Astrocyte of the spinal cord (primary cell): ENCODE measurements at regions not wholly inside any gene's neighbourhood (a gene's known extent, or its start where the extent isn't known, plus 50 kb on each side); places are given as distances from the start of the nearest gene placed in this dataset.

Experiments
- DNase-seq: peaks from one replicate; pipeline ENCODE4 v3.0.0; 2011; ENCODE audit warnings: low read depth, low spot score
- H3K4me3 ChIP-seq: 2 replicates; pipeline ENCODE4 v1.5.1; 2011; ENCODE audit warnings: low read depth, mild to moderate bottlenecking, low read length, moderate library complexity
- CTCF ChIP-seq: IDR thresholded peaks from 2 replicates; pipeline ENCODE4 v1.5.1; 2012; ENCODE audit warnings: low read depth, mild to moderate bottlenecking, low read length, inconsistent platforms
- in situ Hi-C: cut with HindIII; loops from 2 replicates; pipeline ENCODE4 v1.10.0; 2017; ENCODE audit warnings: low sequenced_read_pairs

- in situ Hi-C loops = no loop called here
- DNase-seq = no peak
- TF ChIP-seq CTCF = no peak
- no peak overlapping the region for H3K4me3 ChIP-seq
These were observed 472.2 kb downstream of the MATN1 start for GRCh38 chr1:30250984-30251850.

GRCh38 chr1:30250338-30250983, 472.9 kb downstream of the MATN1 start:
- no peak for TF ChIP-seq CTCF
- DNase-seq = no peak
- in situ Hi-C loops = no loop called here
- H3K4me3 ChIP-seq = no peak overlapping the region

- H3K4me3 ChIP-seq = no peak overlapping the region
- in situ Hi-C loops = no loop called here
- TF ChIP-seq CTCF = no peak
- DNase-seq = no peak
These were observed 473.7 kb downstream of the MATN1 start for GRCh38 chr1:30249446-30250337.

- DNase-seq = no peak
- in situ Hi-C loops = no loop called here
- no peak overlapping the region for H3K4me3 ChIP-seq
- no peak for TF ChIP-seq CTCF
These were observed 474.6 kb downstream of the MATN1 start for GRCh38 chr1:30248774-30249173.

- in situ Hi-C loops = no loop called here
These were observed 475.0 kb downstream of the MATN1 start for GRCh38 chr1:30248373-30248772.

More at GRCh38 chr1:30248373-30248772, 475.0 kb downstream of the MATN1 start:
- no peak overlapping the region for H3K4me3 ChIP-seq
- TF ChIP-seq CTCF = no peak
- DNase-seq = no peak
